Renal cortex interstitium (tissue), 11 donors: ENCODE measurements at regions not wholly inside any gene's neighbourhood (a gene's known extent, or its start where the extent isn't known, plus 50 kb on each side); places are given as distances from the start of the nearest gene placed in this dataset.
A peak's percentile ranks its signal among the peaks of the same experiment; 100 is the strongest.

Experiments used
- DNase-seq, 11 donors: peaks; one replicate each; pipeline ENCODE4 v3.0.0-alpha.2; 2013; ENCODE audit warnings: low read depth in 9 of 11, low spot score in 4 of 11; ENCODE audit errors: extremely low read depth in 1 of 11

- no peak for DNase-seq
These were observed 268.5 kb downstream of the PTPRU start for GRCh38 chr1:29504709-29505410.

DNA sequence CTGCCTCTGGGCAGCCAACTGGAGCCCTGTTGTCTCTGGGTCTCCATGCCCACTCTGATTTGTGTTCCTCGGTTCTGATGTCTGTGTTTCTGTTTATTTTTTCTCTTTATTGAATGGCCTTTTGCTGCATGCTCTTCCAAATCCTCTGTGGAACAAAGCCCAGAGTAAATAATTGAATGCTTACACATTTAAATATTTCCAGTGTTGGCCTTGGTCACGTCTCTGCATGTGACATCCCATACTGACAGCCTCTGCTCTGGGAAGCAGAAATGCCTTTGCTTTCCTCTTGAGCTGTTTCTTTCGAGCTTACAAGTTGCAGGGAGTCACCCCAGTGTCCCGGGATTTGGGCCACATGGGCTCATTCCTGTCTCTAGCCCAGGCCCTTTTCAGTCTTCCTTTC, 267.9 kb downstream of the PTPRU start:
- peak in 2 of 11 donors; percentile 8 to 15 for DNase-seq

DNA sequence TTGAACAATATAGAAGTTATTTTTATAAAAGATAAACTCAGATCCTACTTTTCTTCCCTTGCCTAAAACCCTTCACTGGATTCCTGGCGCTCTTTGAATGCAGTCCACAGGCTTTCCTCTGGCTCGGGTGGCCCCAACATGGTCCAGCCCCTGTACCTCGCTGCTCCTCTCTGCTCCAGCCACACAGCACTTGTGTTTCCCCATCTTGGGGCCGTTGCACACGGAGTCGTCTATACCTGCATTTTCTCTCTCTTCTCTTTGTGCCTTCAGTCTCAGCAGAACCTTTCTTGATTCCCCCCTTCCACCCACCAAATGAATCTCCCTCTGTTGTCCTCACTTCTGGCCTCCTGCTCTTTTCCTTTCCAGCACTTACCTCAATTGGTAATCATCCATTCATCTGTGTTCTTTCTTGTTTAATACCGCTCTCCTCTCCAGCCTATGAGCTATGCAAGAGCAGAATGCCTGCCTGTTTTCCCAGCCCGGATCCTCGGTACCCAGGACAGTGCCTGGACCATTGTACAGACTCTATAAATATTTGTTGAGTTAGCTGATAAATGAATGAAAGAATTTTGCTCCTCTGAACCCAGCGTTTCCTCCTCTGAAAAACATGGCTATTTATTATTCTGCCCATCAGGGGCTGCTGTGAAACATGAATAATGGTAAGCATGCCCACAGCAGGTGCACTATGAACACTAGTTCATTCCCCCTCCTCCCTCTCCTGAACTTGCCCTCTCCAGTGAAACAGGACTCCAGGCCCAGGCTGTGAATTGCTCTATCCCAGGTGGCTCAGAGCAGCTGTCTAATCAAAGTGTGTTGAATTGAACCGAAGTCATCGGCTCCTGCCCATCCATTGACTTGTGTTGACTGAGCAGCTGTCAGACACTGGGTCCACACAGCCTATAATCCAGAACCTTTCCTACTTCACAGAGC, 266.9 kb downstream of the PTPRU start:
- no peak for DNase-seq

GRCh38 chr1:29502225-29502910, 266.0 kb downstream of the PTPRU start:
- DNase-seq = no peak

DNA sequence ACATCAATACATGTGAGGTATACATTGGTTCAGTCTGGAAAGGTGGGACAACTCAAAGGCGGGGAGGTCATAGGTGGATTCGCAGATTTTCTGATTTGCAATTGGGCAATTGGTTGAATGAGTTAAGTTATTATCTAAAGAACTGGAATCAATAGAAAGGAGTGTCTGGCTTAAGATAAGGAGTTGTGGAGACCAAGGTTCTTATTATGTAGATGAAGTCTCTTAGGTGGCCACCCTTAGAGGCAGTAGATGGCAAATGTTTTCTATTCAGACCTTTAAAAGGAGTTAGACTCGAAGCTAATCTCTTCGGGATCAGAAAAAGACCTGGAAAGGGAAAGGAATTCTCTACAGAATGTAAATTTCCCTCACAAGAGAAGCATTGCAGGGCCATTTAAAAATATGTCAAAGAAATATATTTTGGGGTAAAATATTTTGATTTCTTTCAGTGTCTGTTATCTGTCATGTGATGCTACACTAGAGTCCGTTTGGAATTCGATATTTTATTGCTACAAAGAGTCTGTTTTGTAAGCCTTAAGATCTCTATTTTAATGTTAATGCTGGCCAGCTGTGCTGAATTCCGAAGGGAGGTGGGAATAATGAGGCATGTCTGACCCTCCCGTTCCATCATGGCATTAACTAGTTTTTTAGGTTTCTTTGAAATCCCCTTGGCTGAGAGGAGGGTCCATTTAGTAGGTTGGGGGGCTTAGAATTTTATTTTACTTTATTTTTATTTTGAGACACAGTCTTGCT, 265.1 kb downstream of the PTPRU start:
- DNase-seq = no peak

DNA sequence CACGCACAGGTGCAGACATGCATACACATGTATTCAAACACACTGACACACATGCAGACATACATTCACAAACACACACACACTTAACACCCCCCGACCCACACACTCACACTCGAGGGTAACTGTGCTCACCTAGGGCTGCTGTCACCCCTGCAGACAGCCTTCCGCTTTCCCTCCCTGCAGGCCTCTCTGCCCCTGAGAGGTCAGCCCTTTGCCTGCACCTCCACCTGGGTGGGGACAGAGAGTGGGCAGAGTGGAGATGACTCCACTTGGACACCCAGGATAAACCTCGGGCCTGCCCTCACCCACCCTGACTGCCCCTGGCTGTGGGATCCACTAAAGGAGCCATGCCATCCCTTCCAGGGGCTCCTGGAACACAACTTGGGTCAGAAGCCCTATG, 264.3 kb downstream of the PTPRU start:
- no peak for DNase-seq

DNA sequence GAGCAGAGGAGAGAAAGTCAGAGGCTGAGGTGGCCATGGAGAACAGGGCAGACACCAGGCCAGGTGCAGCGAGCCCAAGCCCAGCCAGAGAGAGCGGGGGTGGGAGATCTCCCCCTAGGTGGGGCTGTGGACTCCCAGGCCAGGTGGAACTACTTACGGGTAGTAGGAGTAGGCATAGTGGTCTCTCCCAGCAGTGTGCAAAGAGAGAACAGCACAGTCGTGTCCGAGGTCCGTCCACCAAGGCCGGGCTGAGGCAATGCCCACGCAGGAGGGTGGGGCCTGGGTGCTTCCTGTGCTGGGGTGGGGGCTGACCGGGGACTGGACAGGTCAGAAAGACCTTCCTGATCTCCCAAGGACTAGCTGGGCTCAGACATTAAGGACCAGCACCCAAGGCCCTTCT, 263.7 kb downstream of the PTPRU start:
- DNase-seq = no peak

DNA sequence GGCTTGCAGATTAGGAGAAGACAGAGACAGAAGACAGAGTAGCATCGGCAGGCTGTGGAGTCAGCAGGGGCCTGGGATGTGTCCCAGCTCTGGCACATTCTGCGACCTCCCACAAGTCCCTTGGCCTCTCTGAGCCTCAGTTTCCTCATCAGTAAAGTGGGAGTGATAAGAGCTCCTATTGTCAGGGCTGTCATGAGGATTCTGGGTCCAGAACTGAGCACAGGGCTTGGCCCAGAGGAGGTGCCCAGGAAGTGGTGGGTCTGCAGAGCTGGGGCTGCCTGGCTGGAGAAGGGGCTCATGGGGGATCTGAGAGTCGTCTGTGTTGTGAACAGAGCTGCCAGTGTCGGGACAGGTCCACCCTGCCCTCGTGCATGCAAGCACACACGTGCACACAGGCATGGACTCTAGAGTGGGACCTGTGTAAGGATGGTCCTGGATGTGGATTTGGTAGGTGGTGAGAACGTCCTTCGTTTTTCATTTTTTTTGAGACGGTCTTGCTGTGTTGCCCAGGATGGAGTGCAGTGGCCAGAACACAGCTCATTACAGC, 262.9 kb downstream of the PTPRU start:
- no peak for DNase-seq

DNA sequence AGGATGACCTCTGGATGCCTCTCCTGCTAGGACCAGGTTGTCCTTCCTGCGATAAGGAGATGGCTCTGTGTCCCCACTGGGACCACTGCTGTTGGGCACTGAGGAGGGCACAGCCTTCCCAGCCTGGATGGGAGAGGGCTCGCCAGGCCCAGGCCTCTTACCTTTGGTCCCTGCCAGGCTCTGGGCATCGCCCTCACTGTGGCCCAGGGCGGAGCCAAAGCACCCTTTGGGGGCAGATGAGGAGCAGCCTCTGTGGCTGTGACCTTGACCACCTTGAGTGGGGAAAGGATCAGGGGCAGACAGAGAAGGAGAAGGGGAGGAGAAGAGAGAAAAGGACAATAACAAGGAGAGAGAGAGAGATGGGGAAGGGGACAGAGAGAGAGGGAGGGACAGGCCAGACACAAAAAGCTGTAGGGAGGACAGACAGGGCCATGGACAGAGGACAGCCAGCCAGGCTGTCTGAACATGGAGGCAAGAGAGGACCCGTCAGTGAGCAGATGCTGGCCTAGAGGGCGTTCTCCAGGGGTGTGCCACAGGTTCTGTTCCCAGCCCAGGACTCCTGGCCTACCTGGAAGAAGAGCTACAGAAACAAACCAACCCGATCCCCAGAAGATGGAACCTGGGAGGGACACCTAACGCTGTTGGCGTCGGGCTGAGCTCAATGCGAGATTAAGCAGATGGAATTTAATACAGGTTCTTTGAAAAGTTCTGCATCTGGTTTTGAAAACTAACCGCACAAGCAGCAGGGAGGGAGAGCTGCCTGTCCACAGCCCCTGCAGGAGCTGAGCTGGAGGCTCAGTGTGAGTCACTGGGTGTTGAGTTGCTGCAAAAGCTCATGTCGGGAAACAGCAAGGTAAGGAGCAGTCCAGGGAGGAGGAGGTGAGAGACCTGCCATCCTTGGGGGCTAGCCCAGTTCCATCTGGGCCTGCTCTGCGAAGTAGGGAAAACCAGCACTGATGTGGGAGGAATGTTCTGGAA, 262.1 kb downstream of the PTPRU start:
- DNase-seq = no peak

GRCh38 chr1:29497395-29498125, 261.2 kb downstream of the PTPRU start:
- DNase-seq = no peak

DNA sequence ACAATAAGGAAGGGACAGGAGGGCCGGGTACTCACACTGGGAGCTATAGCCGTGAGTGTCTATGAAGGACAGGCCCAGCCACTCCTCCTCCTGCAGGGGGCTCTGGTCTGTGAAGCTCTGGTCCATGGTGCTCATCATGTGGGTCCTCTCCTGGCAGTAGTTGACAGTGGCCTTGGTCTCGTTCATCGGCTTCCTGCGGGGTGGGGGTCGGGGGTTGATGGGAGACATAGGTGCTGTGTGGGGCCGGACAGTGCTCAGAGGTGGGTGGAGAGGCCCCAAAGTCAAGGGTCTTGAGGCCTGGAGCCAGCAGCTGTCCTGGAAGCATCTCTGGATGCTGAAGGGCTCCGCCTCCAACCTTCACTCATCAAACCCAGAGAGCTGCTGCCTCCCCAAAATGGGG, 260.4 kb downstream of the PTPRU start:
- no peak for DNase-seq

DNA sequence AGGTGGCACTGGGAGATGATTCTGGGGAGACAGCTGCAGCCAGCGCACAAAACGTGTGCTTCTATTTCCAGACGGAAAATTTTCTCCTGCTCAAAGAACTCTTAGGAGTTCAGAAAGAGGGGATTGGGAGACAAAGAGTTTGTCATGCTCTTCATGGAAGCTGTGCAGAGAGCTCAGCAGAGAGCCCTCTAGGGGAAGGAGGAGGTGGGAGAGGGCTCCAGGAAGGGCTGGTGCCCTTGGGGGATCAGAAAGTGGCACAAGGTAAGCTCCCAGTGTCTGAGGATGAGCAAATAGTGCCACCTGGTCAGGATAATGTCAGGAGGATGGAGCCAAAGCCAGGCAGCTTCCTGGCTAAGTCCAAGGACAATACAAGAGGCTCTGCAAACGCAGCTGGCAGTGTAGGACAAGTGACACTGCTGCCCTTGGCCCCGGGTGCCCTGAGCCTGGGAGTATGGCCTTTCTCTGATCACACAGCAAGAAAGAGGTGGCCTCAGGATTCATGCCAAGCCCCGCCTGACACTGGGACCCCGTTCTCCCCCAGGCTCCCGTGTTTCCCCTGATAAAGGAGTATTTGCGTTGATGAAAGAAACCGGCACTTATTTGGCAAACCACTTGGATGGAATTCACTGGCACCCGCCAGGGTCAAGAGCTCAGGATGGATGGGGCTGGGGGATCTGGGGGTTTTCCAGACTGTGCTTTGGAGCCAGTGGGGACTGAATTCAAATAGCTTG, 254.0 kb downstream of the PTPRU start:
- DNase-seq = no peak

DNA sequence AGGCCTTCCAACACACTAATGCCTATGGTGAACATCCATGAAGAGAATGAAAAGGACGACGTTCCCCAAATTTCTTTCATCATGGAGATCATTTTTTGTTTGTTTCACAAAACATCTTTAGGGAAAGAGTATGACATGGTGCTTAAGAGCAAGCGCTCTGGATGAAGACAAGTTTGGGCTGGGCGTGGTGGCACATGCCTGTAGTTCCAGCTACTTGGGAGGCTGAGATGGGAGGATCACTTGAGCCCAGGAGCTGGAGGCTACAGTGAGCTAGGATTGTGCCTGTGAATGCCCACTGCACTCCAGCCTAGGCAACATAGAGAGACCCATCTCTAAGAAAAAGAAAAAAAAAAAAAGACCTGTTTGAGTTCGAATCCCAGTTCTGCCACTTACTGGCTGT, 253.1 kb downstream of the PTPRU start:
- DNase-seq = no peak

DNA sequence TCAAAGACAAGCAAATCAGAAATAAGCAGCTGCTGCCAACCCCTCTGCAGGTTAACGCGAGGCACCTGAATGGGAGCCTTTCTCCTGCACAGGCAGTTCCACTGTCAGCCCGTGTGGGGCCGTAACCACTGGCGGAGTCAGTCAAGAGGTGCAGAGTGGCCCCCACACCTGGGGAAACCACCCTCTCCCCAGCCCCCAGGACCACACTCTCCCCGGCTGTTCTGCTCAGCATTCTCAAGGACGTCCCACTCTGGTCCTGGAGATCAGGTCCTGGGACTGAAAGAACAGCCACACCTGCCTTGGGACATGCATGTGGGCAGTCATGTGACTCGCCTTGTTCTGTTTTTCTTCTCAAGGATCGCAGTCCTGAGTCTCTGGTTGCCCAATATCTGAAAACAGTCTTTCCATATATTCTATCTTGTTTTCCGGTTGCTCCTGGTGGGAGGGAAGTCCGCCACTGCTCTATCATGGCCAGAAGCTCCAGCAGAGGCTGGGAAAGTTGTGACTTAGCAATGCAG, 252.5 kb downstream of the PTPRU start:
- no peak for DNase-seq

DNA sequence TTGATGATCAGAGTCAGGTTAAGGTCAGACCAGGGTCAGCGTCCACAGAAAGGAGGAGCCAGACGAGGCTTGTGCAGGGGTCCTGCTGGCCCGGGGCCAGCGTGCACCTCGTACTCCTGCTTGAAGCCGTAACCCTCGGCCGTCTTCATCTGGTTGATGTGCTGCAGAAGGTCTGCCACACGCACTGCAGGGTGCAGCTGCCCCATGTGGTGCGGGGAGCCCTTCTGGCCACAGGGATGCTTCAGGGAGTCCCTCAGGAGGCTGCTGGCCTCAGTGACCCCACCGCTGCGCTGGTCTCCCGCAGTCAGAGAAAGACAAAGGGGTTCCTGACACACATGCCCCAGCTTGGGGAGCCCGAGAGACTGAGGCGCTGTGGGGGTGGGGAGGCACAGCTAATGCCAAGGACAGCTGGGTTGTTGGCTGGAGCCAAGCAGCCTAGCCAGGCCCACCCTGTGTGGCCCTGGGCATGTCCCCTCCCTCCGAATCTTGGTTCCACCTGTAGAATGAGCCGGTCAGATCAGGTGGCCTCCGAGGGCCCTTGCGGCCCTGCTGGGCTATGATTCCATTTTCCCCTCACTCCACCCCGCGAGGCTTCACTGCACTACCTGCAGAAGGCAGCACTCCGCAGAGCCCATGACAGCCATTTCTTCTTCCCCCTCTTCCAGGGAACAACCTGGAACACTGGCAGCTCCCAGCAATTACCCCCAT, 251.9 kb downstream of the PTPRU start:
- no peak for DNase-seq

DNA sequence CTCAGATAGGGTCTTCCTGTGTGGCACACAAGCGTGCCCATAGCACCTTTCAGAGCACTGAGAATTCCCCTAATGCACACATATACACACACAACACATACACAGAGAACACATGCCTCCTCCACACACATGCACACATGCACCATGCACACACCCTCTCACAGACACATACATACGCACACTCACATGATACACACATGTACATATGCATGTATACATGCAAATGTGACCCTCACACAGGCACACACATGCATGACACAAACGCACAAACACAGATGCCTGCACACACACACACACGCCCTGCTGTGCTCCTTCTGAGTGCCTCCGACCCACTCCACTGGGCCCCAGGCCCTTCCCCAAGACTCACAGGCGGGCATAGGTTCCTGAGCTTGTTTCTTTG, 251.0 kb downstream of the PTPRU start:
- no peak for DNase-seq
